HEK293 (cell line): ENCODE measurements at regions not wholly inside any gene's neighbourhood (a gene's known extent, or its start where the extent isn't known, plus 50 kb on each side); places are given as distances from the start of the nearest gene placed in this dataset.

Source experiments
- CTCF ChIA-PET: fragments of 350-600 bp; formaldehyde crosslinking; extraction: SDS; loops from one replicate; lab custom pipeline; 2021; ENCODE audit warnings: antibody characterized with exemption; lab: Yijun Ruan, JAX
- POLR2A ChIA-PET: fragments of 300-600 bp; formaldehyde crosslinking; extraction: SDS; loops from one replicate; lab custom pipeline; 2020; ENCODE audit warnings: antibody characterized with exemption, inconsistent platforms; lab: Yijun Ruan, JAX
- H3K27ac ChIP-seq: fragments of 200-500 bp; sonication (Bioruptor generic); 2 replicates; pipeline ENCODE4 v1.5.1; 2014; ENCODE audit warnings: low read depth, low read length, control low read depth, inconsistent platforms; ENCODE audit errors: extremely low read depth
- H3K36me3 ChIP-seq, 2 experiments: fragments of 200-500 bp in 1 of 2; sonication (Bioruptor generic) in 1 of 2; 1 replicate in 1 of 2; 2 replicates in 1 of 2; pipeline ENCODE4 v1.5.1; 2014 to 2017; ENCODE audit warnings: inconsistent platforms in 2 of 2, low read length in 2 of 2; ENCODE audit not compliant: control insufficient read depth in 2 of 2, insufficient read depth in 1 of 2
- H3K4me1 ChIP-seq: fragments of 200-500 bp; sonication (Bioruptor generic); 2 replicates; pipeline ENCODE4 v1.5.1; 2014; ENCODE audit warnings: mild to moderate bottlenecking, low read length, inconsistent platforms; ENCODE audit not compliant: control insufficient read depth, insufficient read depth
- H3K4me3 ChIP-seq: 2 replicates; pipeline ENCODE4 v1.5.1; 2011; ENCODE audit warnings: low read depth, mild to moderate bottlenecking, control low read depth, low read length, moderate library complexity
- H3K9me3 ChIP-seq: fragments of 200-500 bp; sonication (Bioruptor generic); 2 replicates; pipeline ENCODE4 v1.5.1; 2014; ENCODE audit warnings: low read depth, low read length, inconsistent platforms; ENCODE audit not compliant: control insufficient read depth, insufficient read depth
- CTCF ChIP-seq: fragments of 450-650 bp; formaldehyde crosslinking; IDR thresholded peaks from 2 replicates; pipeline ENCODE4 v1.5.1; 2016; ENCODE audit warnings: missing biosample characterization, missing genetic modification characterization
- OSR2 ChIP-seq: fragments of 450-650 bp; formaldehyde crosslinking; IDR thresholded peaks from 2 replicates; pipeline ENCODE4 v1.5.1; 2016; ENCODE audit warnings: missing biosample characterization, missing genetic modification characterization
- RBAK ChIP-seq: fragments of 450-650 bp; formaldehyde crosslinking; IDR thresholded peaks from 2 replicates; pipeline ENCODE4 v1.5.1; 2016; ENCODE audit warnings: missing biosample characterization, missing genetic modification characterization
- ZBTB1 ChIP-seq: fragments of 450-650 bp; formaldehyde crosslinking; IDR thresholded peaks from 2 replicates; pipeline ENCODE4 v1.5.1; 2016; ENCODE audit warnings: missing biosample characterization, missing genetic modification characterization
- ZBTB44 ChIP-seq: fragments of 450-650 bp; IDR thresholded peaks from 2 replicates; pipeline ENCODE4 v1.5.1; 2018; ENCODE audit warnings: missing biosample characterization, mild to moderate bottlenecking, missing genetic modification characterization
- ZEB2 ChIP-seq: fragments of 450-650 bp; formaldehyde crosslinking; IDR thresholded peaks from 2 replicates; pipeline ENCODE4 v1.5.1; 2016; ENCODE audit warnings: missing biosample characterization, missing genetic modification characterization
- ZNF280C ChIP-seq: fragments of 450-650 bp; formaldehyde crosslinking; IDR thresholded peaks from 2 replicates; pipeline ENCODE4 v1.5.1; 2016; ENCODE audit warnings: missing biosample characterization, missing genetic modification characterization
- ZNF335 ChIP-seq: fragments of 450-650 bp; formaldehyde crosslinking; conservative IDR thresholded peaks from 2 replicates; pipeline ENCODE4 v1.5.1; 2016; ENCODE audit warnings: missing biosample characterization, missing genetic modification characterization
- ZNF391 ChIP-seq: fragments of 450-650 bp; formaldehyde crosslinking; IDR thresholded peaks from 2 replicates; pipeline ENCODE4 v1.5.1; 2016; ENCODE audit warnings: low read depth, missing biosample characterization, missing genetic modification characterization, borderline replicate concordance
- ZNF514 ChIP-seq: fragments of 450-650 bp; formaldehyde crosslinking; IDR thresholded peaks from 2 replicates; pipeline ENCODE4 v1.5.1; 2016; ENCODE audit warnings: missing biosample characterization, missing genetic modification characterization
- ZNF600 ChIP-seq: fragments of 450-650 bp; formaldehyde crosslinking; IDR thresholded peaks from 2 replicates; pipeline ENCODE4 v1.5.1; 2016; ENCODE audit warnings: missing biosample characterization, missing genetic modification characterization
- ZNF658 ChIP-seq: fragments of 450-650 bp; formaldehyde crosslinking; IDR thresholded peaks from 2 replicates; pipeline ENCODE4; 2016; ENCODE audit warnings: missing biosample characterization, missing genetic modification characterization
- ZNF747 ChIP-seq: fragments of 450-650 bp; formaldehyde crosslinking; IDR thresholded peaks from 2 replicates; pipeline ENCODE4 v1.5.1; 2016; ENCODE audit warnings: missing biosample characterization, missing genetic modification characterization

GRCh38 chrX:30161043-30161442 lies 54.3 kb upstream of the MAGEB2 start:
- ChIA-PET CTCF (no interaction called here), POLR2A (no interaction called here)
- Histone ChIP-seq H3K4me1 (no peaks in the 10 kb centered on the region), H3K4me3 (no peak overlapping the region), H3K9me3 (no peaks in the 10 kb centered on the region), H3K36me3 (no peaks in the 10 kb centered on the region), H3K27ac (no peak overlapping the region)
- TF ChIP-seq ZNF335 (tag by site-specific recombination), result no peak
- no peak for TF ChIP-seq ZNF747
- TF ChIP-seq ZNF280C, result no peak
- TF ChIP-seq CTCF, result no peak
- TF ChIP-seq ZNF391 (tag by site-specific recombination), result no peak
- TF ChIP-seq ZEB2 (tag by site-specific recombination), result no peak
- TF ChIP-seq ZNF658 (tag by site-specific recombination), result no peak
- no peak for TF ChIP-seq ZBTB44 (tag by site-specific recombination)
- no peak for TF ChIP-seq RBAK (tag by site-specific recombination)
- no peak for TF ChIP-seq OSR2 (tag by site-specific recombination)
- TF ChIP-seq ZNF514 (tag by site-specific recombination), result no peak
- no peak for TF ChIP-seq ZNF600 (tag by site-specific recombination)
- no peak for TF ChIP-seq ZBTB1
